ENCODE measurements at regions not wholly inside any gene's neighbourhood (a gene's known extent, or its start where the extent isn't known, plus 50 kb on each side); places are given as distances from the start of the nearest gene placed in this dataset.

DNA sequence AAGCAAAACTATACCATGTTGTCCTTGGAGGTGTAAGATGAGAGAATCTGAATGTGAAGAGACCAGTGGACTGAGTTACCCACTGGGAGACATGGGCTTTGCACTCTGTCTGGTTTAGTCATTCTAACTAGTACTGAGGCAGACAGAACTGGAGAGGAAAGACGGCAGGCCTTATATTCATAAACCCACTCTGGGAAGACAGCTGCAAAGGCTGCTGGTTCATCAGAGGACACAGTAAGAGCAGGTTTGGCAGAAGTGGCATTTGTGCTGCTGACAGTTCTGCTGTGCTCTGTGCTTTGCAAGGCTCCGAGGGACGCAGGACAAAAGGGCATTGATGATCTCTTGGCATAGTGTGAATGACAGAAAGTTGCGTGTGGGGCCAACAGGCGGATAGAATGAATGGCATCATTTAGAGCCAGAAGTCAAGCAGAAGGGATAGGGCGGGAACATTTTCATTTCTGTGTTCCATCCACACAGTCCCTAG lies 142.3 kb upstream of the TENT5A start:
- H3K4me1 Mint-ChIP-seq (ENCODE audit: low read depth) = peaks cover 17% of the 10 kb centered on the region
- H3K9me3 Mint-ChIP-seq = no peaks in the 10 kb centered on the region
- DNase-seq = peak; percentile 17
- no peak overlapping the region for H3K4me3 Mint-ChIP-seq
- TF ChIP-seq, protein P1, sequence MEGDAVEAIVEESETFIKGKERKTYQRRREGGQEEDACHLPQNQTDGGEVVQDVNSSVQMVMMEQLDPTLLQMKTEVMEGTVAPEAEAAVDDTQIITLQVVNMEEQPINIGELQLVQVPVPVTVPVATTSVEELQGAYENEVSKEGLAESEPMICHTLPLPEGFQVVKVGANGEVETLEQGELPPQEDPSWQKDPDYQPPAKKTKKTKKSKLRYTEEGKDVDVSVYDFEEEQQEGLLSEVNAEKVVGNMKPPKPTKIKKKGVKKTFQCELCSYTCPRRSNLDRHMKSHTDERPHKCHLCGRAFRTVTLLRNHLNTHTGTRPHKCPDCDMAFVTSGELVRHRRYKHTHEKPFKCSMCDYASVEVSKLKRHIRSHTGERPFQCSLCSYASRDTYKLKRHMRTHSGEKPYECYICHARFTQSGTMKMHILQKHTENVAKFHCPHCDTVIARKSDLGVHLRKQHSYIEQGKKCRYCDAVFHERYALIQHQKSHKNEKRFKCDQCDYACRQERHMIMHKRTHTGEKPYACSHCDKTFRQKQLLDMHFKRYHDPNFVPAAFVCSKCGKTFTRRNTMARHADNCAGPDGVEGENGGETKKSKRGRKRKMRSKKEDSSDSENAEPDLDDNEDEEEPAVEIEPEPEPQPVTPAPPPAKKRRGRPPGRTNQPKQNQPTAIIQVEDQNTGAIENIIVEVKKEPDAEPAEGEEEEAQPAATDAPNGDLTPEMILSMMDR (IDR thresholded peaks at IDR 0.05) = no peak
- no peaks in the 10 kb centered on the region for H3K36me3 Mint-ChIP-seq (ENCODE audit: low read depth)
- H3K27ac Mint-ChIP-seq = no peak overlapping the region
- H3K27me3 Mint-ChIP-seq (ENCODE audit: insufficient read depth) = no peaks in the 10 kb centered on the region

DNA sequence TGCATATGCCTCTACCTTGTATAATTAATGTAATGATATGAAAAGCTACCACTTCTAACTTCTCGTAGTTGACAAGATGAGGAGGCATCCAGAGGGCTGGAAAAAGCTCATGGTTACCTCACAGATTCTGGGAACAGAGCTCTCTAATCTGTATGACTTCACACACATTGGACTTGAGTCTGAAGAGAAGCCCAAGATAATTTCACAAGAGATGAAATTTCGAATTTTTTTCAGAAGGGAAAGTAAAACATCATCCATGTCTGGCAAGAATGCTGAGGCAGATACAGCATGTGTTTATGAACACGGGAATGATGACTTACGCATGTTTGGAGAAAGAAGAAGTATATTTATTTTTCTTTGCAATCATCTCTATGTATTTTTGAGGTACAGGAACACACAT lies 141.8 kb upstream of the TENT5A start:
- H3K27me3 Mint-ChIP-seq (ENCODE audit: insufficient read depth) = no peaks in the 10 kb centered on the region
- no peak overlapping the region for H3K27ac Mint-ChIP-seq
- no peak for DNase-seq
- no peak overlapping the region for H3K4me3 Mint-ChIP-seq
- peaks cover 23% of the 10 kb centered on the region for H3K4me1 Mint-ChIP-seq (ENCODE audit: low read depth)
- H3K9me3 Mint-ChIP-seq = no peaks in the 10 kb centered on the region
- no peaks in the 10 kb centered on the region for H3K36me3 Mint-ChIP-seq (ENCODE audit: low read depth)
- TF ChIP-seq, protein P1 (IDR thresholded peaks at IDR 0.05) = no peak

GRCh38 chr6:81892891-81893290 lies 140.4 kb upstream of the TENT5A start:
- H3K27ac Mint-ChIP-seq = no peak overlapping the region
- H3K4me3 Mint-ChIP-seq = no peak overlapping the region
- TF ChIP-seq, protein P1 (IDR thresholded peaks at IDR 0.05) = no peak
- H3K9me3 Mint-ChIP-seq = no peaks in the 10 kb centered on the region
- peaks cover 33% of the 10 kb centered on the region for H3K4me1 Mint-ChIP-seq (ENCODE audit: low read depth)
- no peak for DNase-seq
- peaks cover 5% of the 10 kb centered on the region for H3K36me3 Mint-ChIP-seq (ENCODE audit: low read depth)
- no peaks in the 10 kb centered on the region for H3K27me3 Mint-ChIP-seq (ENCODE audit: insufficient read depth)

DNA sequence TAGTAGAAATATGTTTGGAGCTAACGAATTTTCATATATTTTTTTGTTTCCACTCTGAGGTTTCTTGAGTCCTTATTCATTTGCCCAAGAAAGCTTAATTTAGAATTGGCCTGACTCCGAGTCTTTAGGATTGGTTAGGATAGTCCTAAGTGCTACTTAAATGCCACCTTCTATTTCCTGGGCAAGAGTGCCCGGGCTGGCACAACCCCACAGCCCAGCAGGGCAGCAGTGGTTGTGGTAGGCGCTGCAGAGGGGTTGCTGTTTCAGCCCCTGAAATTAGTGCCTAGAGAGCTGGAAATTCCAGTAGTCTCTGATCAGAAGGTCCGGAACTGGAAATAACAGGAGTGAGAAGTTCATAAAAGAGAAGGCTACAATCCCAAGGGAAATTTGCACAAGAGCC lies 139.4 kb upstream of the TENT5A start:
- TF ChIP-seq, protein P1 (IDR thresholded peaks at IDR 0.05) = no peak
- no peak overlapping the region for H3K4me3 Mint-ChIP-seq

GRCh38 chr6:81890846-81891245 lies 138.4 kb upstream of the TENT5A start:
- DNase-seq = peak; percentile 90
- peaks cover 5% of the 10 kb centered on the region for H3K36me3 Mint-ChIP-seq (ENCODE audit: low read depth)
- no peaks in the 10 kb centered on the region for H3K27me3 Mint-ChIP-seq (ENCODE audit: insufficient read depth)
- peak overlapping the region; percentile 90 for H3K27ac Mint-ChIP-seq
- TF ChIP-seq, protein P1 (IDR thresholded peaks at IDR 0.05) = no peak
- H3K9me3 Mint-ChIP-seq = no peaks in the 10 kb centered on the region
- H3K4me1 Mint-ChIP-seq (ENCODE audit: low read depth) = peaks cover 35% of the 10 kb centered on the region
- H3K4me3 Mint-ChIP-seq = peak overlapping the region; percentile 72

More for the DNA sequence above, 139.4 kb upstream of the TENT5A start:
- peak overlapping the region; percentile 47; the same call in 1 of the 2 replicates for H3K27ac Mint-ChIP-seq
- H3K4me1 Mint-ChIP-seq (ENCODE audit: low read depth) = peaks cover 33% of the 10 kb centered on the region
- H3K27me3 Mint-ChIP-seq (ENCODE audit: insufficient read depth) = no peaks in the 10 kb centered on the region
- no peak for DNase-seq
- H3K36me3 Mint-ChIP-seq (ENCODE audit: low read depth) = peaks cover 5% of the 10 kb centered on the region
- H3K9me3 Mint-ChIP-seq = no peaks in the 10 kb centered on the region
